ENCODE measurements at regions not wholly inside any gene's neighbourhood (a gene's known extent, or its start where the extent isn't known, plus 50 kb on each side); places are given as distances from the start of the nearest gene placed in this dataset.

DNA sequence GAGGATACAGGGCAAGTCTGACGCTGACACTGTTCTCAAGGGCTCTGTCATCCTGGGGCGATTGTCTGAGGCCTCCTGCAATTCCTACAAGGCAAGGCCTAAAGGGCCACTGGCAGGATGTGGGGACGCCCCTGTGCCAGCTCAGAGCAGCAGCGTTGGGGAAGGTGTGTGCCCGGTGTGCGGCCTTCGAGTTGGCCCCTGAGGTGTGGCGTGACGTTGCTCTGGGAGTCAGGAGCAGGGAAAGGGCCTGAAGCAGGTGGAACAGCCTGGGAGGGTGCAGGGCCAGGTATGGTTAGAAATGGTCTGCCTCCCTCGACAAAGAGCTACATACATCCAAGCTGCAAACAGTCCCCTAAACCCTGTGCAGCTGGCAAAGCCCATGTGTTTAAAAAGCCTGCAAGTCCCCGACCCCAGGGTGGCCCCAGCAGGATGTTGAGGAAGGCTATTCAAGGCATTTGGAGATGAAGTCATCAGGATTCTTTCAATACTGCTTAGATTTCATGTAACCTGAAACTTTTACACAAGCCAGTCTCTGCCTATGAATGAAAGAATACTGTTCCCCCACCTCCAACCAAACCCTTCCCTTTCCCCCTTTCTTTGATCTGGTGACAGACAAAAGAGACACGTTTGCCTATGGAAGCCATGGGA, 142.5 kb upstream of the TNS3 start:
- no peak for DNase-seq

- no peak for DNase-seq
Observed at GRCh38 chr7:47722126-47722525, 140.2 kb upstream of the TNS3 start.

DNA sequence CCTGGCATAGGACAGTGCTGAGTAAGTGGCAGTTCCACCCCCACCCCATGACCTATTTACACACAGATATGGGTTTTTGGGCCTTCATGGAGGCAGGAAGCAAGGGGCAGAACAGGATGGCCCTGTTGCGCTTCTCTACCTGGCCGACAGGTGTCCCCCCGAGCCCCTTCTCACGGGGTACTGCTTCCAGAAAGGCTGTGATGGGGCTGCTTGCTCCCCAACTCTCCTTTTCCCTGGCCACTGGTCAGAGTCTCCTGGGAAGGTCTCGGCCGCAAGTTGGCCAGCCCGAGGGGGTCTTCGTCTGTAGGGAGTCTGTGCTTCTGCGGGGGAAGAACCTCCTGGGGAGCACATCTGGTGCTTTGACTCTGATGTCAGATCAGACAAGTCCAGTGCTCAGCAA, 139.8 kb upstream of the TNS3 start:
- no peak for DNase-seq

DNA sequence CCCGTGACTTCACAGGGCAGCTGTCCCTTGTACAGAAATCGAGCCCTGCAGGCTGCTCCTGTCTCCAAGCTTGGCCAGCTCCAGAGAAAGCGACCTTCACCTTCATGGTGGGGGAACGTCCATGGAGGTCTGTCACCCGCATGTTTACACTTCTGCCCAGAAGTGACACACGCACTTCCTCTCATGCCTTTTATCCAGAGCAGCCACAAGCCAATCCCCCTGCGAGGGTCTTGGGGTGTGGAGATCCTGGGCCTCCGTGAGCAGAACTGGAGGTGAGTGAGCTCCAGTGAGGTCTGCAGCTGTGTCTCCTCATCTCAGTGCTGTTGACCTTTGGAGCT, 139.0 kb upstream of the TNS3 start:
- DNase-seq, result no peak

DNA sequence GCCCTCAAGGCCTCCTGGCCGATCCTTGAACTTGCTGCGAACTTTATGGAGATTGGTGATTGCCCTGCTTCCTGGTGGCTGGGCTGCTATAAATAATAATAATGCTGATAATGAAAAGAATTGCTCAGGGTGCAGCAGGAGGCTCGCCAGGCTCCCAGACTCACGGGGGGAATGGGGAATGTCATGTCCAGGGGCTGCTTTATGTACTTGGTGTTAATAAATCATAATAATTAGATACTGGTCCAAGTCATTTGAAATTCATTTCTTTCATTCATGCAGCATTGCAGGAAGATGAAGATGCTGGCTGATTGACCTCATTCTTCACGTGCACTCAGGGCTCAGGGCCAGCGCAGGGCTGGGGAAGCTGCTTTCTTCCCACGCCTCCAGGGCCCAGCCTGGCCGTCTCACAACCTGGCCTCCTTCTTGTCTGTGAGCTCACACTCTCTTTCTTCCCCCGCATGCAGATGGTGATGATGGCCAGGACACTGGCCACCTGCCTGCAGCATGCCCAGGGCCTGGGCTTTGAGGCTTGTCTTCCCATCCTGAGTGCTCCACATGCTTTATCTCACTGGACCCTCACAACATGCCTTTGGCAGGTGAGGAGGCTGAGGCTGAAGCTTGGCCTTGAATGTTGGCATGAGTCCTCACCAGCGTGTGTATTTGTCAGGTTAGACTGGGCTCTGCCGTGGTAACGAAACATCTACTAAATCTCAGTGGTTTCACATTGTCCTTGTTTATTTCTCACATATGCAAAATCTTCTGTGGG, 138.4 kb upstream of the TNS3 start:
- DNase-seq, result no peak

GRCh38 chr7:47719675-47720074, 137.8 kb upstream of the TNS3 start:
- no peak for DNase-seq

DNA sequence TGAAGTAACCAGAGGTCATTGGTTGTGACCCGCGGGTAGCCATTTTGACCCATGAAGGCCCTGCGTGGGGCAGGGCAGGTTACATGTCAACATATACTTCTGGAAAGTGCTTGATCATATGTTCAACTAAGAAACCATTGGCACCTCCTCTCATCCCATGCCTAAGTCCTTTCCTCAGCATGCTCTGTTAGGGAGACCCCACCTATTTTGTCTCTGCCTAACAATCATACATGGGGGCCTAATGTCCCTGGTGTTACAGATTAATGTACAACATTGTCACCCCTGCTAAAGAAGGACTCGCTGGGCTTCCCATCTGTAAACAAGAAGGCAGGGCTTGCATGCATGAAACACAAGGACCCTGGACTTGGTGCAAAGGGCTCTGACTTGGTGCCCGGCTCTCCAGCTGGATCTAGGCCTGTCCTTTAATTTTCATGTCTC, 133.7 kb upstream of the TNS3 start:
- no peak for DNase-seq

- no peak for DNase-seq
Observed at GRCh38 chr7:47714669-47715607, 133.0 kb upstream of the TNS3 start.

DNA sequence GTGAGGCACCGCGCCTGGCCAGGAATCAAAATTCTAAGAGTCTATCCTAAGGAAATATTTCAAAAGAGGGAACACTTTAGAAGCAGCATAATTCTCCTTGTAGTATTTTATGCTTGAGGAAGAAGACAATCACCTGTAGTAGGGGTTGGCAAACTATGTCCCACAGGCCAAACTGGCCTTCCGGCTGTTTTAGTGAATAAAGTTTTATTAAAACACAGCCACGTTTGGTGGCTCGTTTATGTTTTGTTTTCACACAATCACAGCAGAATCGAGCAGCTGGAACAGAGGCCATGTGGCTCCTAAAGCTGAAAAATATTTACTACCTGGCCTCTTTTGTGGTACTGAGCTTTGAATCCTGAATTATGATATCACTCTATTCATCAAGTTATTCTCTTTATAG, 131.7 kb upstream of the TNS3 start:
- no peak for DNase-seq

GRCh38 chr7:47712416-47712815, 130.5 kb upstream of the TNS3 start:
- DNase-seq, result no peak

DNA sequence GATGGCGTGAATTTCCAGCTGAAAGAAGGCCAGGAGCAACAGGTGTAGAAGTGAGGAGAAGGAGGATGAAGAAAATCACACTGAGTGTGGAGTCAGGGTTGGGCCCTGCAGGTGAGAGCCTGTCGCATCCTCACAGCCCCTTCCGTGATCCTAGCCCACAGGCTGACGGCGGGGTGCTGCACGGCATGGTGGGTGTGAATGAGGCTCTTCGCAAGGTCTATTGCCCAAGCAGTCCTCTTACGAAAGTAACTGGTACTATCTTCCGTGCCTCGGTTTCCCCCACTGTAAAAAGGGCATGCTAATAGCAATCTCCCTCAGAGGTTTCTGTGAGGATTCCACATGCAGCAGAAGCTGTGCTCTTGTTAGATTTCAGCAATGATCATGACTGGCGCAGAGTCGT, 129.9 kb upstream of the TNS3 start:
- no peak for DNase-seq

- DNase-seq, result no peak
Observed at GRCh38 chr7:47710201-47710935, 128.5 kb upstream of the TNS3 start.

- no peak for DNase-seq
Observed at GRCh38 chr7:47709451-47709850, 127.5 kb upstream of the TNS3 start.

GRCh38 chr7:47709051-47709450, 127.1 kb upstream of the TNS3 start:
- no peak for DNase-seq

DNA sequence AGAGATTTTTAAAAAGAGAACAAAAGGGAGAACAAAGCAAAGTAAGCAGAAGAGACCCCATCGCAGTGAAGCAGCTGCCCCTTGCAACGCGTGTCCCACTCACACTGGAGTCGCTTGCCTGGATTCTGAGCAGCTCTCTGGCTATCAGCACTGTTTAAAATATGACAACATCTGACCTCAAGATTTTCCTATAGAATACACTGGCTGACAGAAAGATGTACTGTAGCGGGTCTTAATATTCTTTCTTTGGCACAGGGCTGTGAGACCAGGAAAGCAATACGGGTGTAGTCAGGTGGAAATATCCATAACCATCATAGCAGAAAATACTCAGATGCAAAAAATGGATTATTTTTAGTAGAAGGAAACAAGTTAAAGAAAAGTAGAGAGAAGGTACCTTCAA, 125.7 kb upstream of the TNS3 start:
- DNase-seq, result no peak

DNA sequence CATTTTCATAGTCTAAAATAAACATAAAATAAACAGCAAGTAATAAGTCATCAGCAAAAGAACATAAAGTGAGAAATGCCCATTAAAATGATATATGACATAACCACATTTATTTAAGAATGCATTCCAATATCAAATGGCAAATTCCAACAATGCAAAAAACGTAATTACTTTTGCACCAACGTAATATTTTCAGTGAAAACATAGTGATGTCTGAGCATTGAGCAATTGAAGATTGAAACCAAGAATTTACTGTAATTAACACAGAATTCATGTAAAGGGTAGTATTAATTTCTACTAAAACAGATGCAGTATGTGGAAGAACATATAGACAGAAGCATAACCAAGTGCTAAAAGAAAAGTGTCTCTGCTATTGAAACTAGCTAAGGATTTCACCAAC, 123.0 kb upstream of the TNS3 start:
- DNase-seq, result no peak

DNA sequence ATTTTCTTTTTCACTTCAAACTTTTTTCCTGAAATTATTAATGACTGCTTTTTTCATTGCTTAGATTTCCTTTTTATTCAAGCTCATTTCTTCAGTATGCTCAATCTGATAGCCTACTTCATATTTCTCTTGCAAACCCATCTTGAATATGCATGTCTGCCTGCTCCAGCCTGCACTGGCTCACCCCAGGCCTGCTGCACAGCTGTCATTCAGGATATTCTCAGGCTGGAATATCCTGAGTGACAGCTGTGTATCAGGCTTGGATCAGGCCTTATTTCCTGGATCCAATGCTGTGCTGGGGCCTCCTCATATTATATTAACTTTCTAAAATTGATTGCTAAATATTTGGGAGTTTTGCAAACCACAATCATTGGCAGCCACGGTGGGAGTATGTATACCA, 120.2 kb upstream of the TNS3 start:
- DNase-seq, result no peak

GRCh38 chr7:47698386-47698785, 116.5 kb upstream of the TNS3 start:
- no peak for DNase-seq

GRCh38 chr7:47697543-47697942, 115.6 kb upstream of the TNS3 start:
- no peak for DNase-seq

GRCh38 chr7:47696152-47696710, 114.3 kb upstream of the TNS3 start:
- DNase-seq, result no peak

- no peak for DNase-seq
Observed at GRCh38 chr7:47693216-47693615, 111.3 kb upstream of the TNS3 start.

- DNase-seq, result no peak
Observed at GRCh38 chr7:47691988-47692387, 110.1 kb upstream of the TNS3 start.
